ENCODE measurements at regions not wholly inside any gene's neighbourhood (a gene's known extent, or its start where the extent isn't known, plus 50 kb on each side); places are given as distances from the start of the nearest gene placed in this dataset.
A peak's percentile ranks its signal among the peaks of the same experiment; 100 is the strongest.

DNA sequence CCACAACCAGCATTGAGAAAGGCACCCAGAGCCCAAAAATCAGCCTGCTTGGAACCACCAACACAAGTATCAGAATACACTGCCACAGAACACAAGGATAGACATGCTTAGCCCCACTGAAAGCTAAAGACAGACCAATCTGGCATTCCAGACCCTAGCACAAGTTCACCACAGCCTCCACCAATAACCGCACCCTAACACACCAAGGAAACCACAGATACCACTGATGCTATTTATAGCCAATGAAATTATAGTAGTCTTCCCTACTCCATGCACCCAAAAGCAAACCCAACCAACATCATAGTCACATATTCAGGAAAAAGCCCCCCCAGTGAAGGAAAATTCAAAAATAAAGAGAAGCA is 83.9 kb upstream of the STT3B start:
- H3K36me3 ChIP-seq = no peaks in the 10 kb centered on the region
- TF ChIP-seq POLR2AphosphoS5 (IDR thresholded peaks at IDR 0.05) = no peak
- TF ChIP-seq, protein P1, sequence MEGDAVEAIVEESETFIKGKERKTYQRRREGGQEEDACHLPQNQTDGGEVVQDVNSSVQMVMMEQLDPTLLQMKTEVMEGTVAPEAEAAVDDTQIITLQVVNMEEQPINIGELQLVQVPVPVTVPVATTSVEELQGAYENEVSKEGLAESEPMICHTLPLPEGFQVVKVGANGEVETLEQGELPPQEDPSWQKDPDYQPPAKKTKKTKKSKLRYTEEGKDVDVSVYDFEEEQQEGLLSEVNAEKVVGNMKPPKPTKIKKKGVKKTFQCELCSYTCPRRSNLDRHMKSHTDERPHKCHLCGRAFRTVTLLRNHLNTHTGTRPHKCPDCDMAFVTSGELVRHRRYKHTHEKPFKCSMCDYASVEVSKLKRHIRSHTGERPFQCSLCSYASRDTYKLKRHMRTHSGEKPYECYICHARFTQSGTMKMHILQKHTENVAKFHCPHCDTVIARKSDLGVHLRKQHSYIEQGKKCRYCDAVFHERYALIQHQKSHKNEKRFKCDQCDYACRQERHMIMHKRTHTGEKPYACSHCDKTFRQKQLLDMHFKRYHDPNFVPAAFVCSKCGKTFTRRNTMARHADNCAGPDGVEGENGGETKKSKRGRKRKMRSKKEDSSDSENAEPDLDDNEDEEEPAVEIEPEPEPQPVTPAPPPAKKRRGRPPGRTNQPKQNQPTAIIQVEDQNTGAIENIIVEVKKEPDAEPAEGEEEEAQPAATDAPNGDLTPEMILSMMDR (IDR thresholded peaks at IDR 0.05) = no peak
- no peak for TF ChIP-seq EP300 (IDR thresholded peaks at IDR 0.05)
- no peak for TF ChIP-seq POLR2A (IDR thresholded peaks at IDR 0.05)
- ATAC-seq (ENCODE audit: low FRiP score in 2 of 2) (no peak), DNase-seq (no peak)
- no peaks in the 10 kb centered on the region for H3K4me1 ChIP-seq
- H3K27me3 ChIP-seq = no peaks in the 10 kb centered on the region
- peaks cover 0 to 5% (median 0%) of the 10 kb centered on the region in 4 donors for H3K9me3 ChIP-seq
- no peak overlapping the region for H3K4me3 ChIP-seq
- 68 to 92% methylated on average over 1 of the region's 1 CpG for WGBS, 2 donors
- no peak overlapping the region for H3K27ac ChIP-seq

DNA sequence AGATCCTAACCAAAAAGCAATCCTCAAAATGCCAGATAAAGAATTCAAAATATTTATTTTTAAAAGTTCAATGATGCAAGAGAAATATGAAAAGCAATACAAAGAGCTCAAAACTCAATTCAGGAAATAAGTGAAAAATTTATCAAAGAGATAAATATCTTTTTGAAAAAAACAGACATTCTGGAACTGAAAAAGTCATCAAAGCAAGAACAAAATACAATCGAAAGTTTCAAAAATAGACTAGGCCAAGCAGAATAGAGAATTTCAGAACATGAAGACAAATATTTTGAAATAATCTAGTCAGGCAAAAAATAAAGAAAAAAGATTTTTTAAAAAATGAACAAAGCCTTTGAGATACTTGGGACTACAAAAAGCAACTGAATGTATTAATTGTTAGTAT is 83.4 kb upstream of the STT3B start:
- no peaks in the 10 kb centered on the region for H3K27me3 ChIP-seq
- TF ChIP-seq EP300 (IDR thresholded peaks at IDR 0.05) (no peak), POLR2AphosphoS5 (IDR thresholded peaks at IDR 0.05) (no peak), POLR2A (IDR thresholded peaks at IDR 0.05) (no peak)
- TF ChIP-seq, protein P1 (IDR thresholded peaks at IDR 0.05) = no peak
- H3K4me3 ChIP-seq = no peak overlapping the region
- ATAC-seq (ENCODE audit: low FRiP score in 2 of 2) = no peak
- no peaks in the 10 kb centered on the region for H3K4me1 ChIP-seq
- H3K27ac ChIP-seq = no peak overlapping the region
- DNase-seq = no peak
- 85 to 94% methylated on average over 1 of the region's 1 CpG for WGBS, 2 donors
- peaks cover 0 to 5% (median 0%) of the 10 kb centered on the region in 4 donors for H3K9me3 ChIP-seq
- no peaks in the 10 kb centered on the region for H3K36me3 ChIP-seq

DNA sequence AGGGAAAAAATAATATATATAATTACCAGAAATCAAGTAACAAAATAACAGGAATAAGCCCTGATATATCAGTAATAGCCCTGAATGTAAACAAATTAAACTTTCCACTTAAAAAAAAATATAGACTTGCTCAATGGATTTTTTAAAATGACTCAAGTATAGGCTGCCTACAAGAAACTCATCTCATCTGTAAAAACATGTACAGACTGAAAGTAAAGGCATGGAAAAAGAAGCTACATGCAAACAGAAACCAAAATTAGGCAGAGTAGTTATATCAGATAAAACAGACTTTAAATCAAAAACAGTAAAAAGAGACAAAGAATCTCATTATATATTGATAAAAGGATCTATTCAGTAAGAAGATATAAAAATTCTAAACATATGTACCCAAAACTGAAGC is 82.4 kb upstream of the STT3B start:
- Histone ChIP-seq H3K27ac (no peak overlapping the region), H3K4me1 (no peaks in the 10 kb centered on the region), H3K27me3 (no peaks in the 10 kb centered on the region), H3K36me3 (no peaks in the 10 kb centered on the region), H3K4me3 (no peak overlapping the region), H3K9me3 (peaks cover 0 to 5% (median 0%) of the 10 kb centered on the region in 4 donors)
- TF ChIP-seq POLR2A (IDR thresholded peaks at IDR 0.05) (no peak), EP300 (IDR thresholded peaks at IDR 0.05) (no peak), POLR2AphosphoS5 (IDR thresholded peaks at IDR 0.05) (no peak)
- TF ChIP-seq, protein P1 (IDR thresholded peaks at IDR 0.05) = no peak
- no peak for ATAC-seq (ENCODE audit: low FRiP score in 2 of 2)
- DNase-seq = no peak

DNA sequence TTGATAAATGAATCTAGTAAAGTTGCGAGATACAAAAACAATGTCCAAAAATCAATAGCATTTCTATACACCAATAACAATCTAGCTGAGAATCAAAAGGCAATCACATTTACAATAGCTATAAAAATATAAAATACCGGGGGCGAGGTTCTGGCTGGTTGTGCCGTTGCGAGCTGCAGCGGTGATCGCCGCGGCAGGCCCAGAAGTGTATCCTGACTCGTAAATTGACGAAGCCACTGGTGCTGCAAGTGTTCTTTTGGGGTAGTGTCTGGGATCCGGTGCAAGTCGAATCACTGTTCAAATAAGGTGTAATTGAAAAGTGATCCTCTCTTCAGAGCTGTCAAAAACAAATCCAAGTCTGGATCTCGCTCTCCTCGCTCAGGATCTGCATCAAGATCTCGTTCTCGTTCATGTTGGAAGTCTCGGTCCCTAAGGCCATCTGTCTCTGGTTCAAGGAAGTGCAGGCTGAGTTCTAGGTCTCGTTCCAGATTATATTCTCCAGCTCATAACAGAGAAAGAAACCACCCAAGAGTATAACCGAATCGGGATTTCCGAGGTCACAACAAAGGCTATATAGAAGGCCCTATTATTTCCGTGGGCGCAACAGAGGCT is 80.1 kb upstream of the STT3B start:
- TF ChIP-seq POLR2AphosphoS5 (IDR thresholded peaks at IDR 0.05) (no peak), EP300 (IDR thresholded peaks at IDR 0.05) (no peak), POLR2A (IDR thresholded peaks at IDR 0.05) (no peak)
- TF ChIP-seq, protein P1 (IDR thresholded peaks at IDR 0.05) = no peak
- ATAC-seq (ENCODE audit: low FRiP score in 2 of 2) (no peak), DNase-seq (peak in 1 of 2 donors; percentile 54)
- Histone ChIP-seq H3K36me3 (no peaks in the 10 kb centered on the region), H3K4me1 (no peaks in the 10 kb centered on the region), H3K9me3 (peaks cover 0 to 5% (median 0%) of the 10 kb centered on the region in 4 donors), H3K27ac (no peak overlapping the region), H3K4me3 (no peak overlapping the region), H3K27me3 (no peaks in the 10 kb centered on the region)
- WGBS, 2 donors = 92 to 93% methylated on average over 24 of the region's 24 CpGs

DNA sequence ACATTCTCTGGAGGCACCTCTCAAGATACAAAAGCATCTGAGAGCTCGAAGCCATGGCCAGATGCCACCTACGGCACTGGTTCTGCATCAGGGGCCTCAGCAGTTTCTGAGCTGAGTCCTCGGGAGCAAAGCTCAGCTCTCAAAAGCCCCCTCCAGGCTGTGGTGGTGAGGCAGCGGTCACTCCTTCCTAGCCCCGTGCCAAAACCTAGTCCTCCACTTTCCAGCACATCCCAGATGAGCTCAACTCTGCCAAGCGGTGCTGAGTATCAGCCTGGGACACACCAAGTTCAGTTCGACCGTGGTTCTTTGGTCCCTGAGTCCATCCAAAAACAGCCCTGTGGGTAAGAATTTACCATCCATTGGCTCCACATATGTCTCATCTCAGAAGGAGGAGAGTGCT is 79.3 kb upstream of the STT3B start:
- Histone ChIP-seq H3K27ac (no peak overlapping the region), H3K9me3 (peaks cover 0 to 5% (median 0%) of the 10 kb centered on the region in 4 donors), H3K36me3 (no peaks in the 10 kb centered on the region), H3K4me1 (no peaks in the 10 kb centered on the region), H3K4me3 (no peak overlapping the region), H3K27me3 (no peaks in the 10 kb centered on the region)
- DNase-seq (no peak), ATAC-seq (ENCODE audit: low FRiP score in 2 of 2) (peak in 1 of 2 donors; percentile 55)
- TF ChIP-seq POLR2AphosphoS5 (IDR thresholded peaks at IDR 0.05) = no peak
- TF ChIP-seq, protein P1 (IDR thresholded peaks at IDR 0.05) = no peak
- TF ChIP-seq POLR2A (IDR thresholded peaks at IDR 0.05) = no peak
- no peak for TF ChIP-seq EP300 (IDR thresholded peaks at IDR 0.05)
- 88 to 95% methylated on average over 4 to 8 of the region's 8 CpGs for WGBS, 2 donors
